GM23338 (cell line): ENCODE measurements at regions not wholly inside any gene's neighbourhood (a gene's known extent, or its start where the extent isn't known, plus 50 kb on each side); places are given as distances from the start of the nearest gene placed in this dataset.

Source experiments
- ATAC-seq: fragments of 200-7000 bp; cut with Tn5 transposase; 3 replicates; pipeline ENCODE4 v1.9.1; 2020
- DNase-seq: peaks from one replicate; pipeline ENCODE4 v3.0.0-alpha.2; 2015; ENCODE audit warnings: low spot score
- H2AFZ ChIP-seq: fragments of 200-600 bp; sonication (generic); 2 replicates; pipeline ENCODE4 v1.8.0; 2016; ENCODE audit warnings: antibody characterized with exemption, mild to moderate bottlenecking, moderate library complexity
- H3F3A ChIP-seq: fragments of 200-600 bp; sonication (generic); replicated peaks from 2 replicates; pipeline ENCODE4 v1.8.0; 2017; ENCODE audit warnings: antibody characterized with exemption, mixed run types, low read depth
- H3K27ac ChIP-seq: fragments of 200-600 bp; sonication (generic); 2 replicates; pipeline ENCODE4 v1.6.1; 2016; ENCODE audit warnings: low read depth
- H3K27me3 ChIP-seq: fragments of 200-600 bp; sonication (generic); 2 replicates; pipeline ENCODE4 v1.8.0; 2016; ENCODE audit warnings: mild to moderate bottlenecking, mixed run types, moderate library complexity; ENCODE audit not compliant: insufficient read depth
- H3K36me3 ChIP-seq: fragments of 200-600 bp; sonication (generic); 2 replicates; pipeline ENCODE4 v1.8.0; 2016; ENCODE audit warnings: mild to moderate bottlenecking; ENCODE audit not compliant: insufficient read depth
- H3K4me1 ChIP-seq: fragments of 200-600 bp; sonication (generic); 2 replicates; pipeline ENCODE4 v1.8.0; 2016; ENCODE audit warnings: mild to moderate bottlenecking, moderate library complexity; ENCODE audit not compliant: insufficient read depth
- H3K4me2 ChIP-seq: fragments of 200-600 bp; sonication (generic); 2 replicates; pipeline ENCODE4 v1.7.1; 2017; ENCODE audit warnings: mixed run types
- H3K4me3 ChIP-seq: fragments of 200-600 bp; sonication (generic); 2 replicates; pipeline ENCODE4 v1.6.1; 2016; ENCODE audit warnings: mixed run types
- H3K79me2 ChIP-seq: fragments of 200-600 bp; sonication (generic); replicated peaks from 2 replicates; pipeline ENCODE4 v1.8.0; 2017; ENCODE audit warnings: mild to moderate bottlenecking; ENCODE audit not compliant: insufficient read depth
- H3K9me2 ChIP-seq: fragments of 200-600 bp; sonication (generic); 2 replicates; pipeline ENCODE4 v1.8.0; 2017; ENCODE audit not compliant: insufficient read depth
- H4K20me1 ChIP-seq: fragments of 200-600 bp; sonication (generic); replicated peaks from 2 replicates; pipeline ENCODE4 v1.8.0; 2017; ENCODE audit warnings: mild to moderate bottlenecking; ENCODE audit not compliant: insufficient read depth
- H3K27ac Mint-ChIP-seq: 2 replicates; pipeline ENCODE4 v1.8.0; 2020; ENCODE audit warnings: inconsistent platforms, mild to moderate bottlenecking, moderate library complexity, mixed read lengths
- H3K27me3 Mint-ChIP-seq: 3 replicates; pipeline ENCODE4 v1.8.0; 2022; ENCODE audit warnings: low read depth, mild to moderate bottlenecking, moderate library complexity, mixed read lengths, inconsistent platforms; ENCODE audit not compliant: insufficient read depth, poor library complexity
- H3K36me3 Mint-ChIP-seq: 3 replicates; pipeline ENCODE4 v1.8.0; 2021; ENCODE audit warnings: low read depth, mild to moderate bottlenecking, inconsistent platforms, moderate library complexity, mixed read lengths
- H3K4me1 Mint-ChIP-seq: 3 replicates; pipeline ENCODE4 v1.8.0; 2020; ENCODE audit warnings: mild to moderate bottlenecking, inconsistent platforms, mixed read lengths
- H3K4me3 Mint-ChIP-seq: 3 replicates; pipeline ENCODE4 v1.8.0; 2021; ENCODE audit warnings: moderate library complexity, mild to moderate bottlenecking, inconsistent platforms, mixed read lengths
- H3K9me3 Mint-ChIP-seq: 3 replicates; pipeline ENCODE4 v1.8.0; 2020; ENCODE audit warnings: moderate library complexity, mild to moderate bottlenecking, inconsistent platforms, mixed read lengths
- CREB1 ChIP-seq: fragments of 250-450 bp; sonication (Bioruptor Pico); IDR thresholded peaks from 2 replicates; pipeline ENCODE4 v1.5.0; 2020; ENCODE audit warnings: low read depth, mild to moderate bottlenecking, moderate library complexity
- CTCF ChIP-seq, 2 experiments: fragments of 200-600 bp in 1 of 2; sonication (generic) in 1 of 2; conservative IDR thresholded peaks; 2 replicates each; pipeline versions ENCODE4 v1.5.1 to v1.6.1; 2016 to 2017; ENCODE audit warnings: antibody characterized with exemption in 2 of 2, low read depth in 2 of 2, mild to moderate bottlenecking in 2 of 2, moderate library complexity in 1 of 2
- ETS1 ChIP-seq: IDR thresholded peaks from 2 replicates; pipeline ENCODE4 v1.6.1; 2016; ENCODE audit warnings: antibody characterized with exemption
- EZH2 ChIP-seq: fragments of 200-600 bp; sonication (generic); IDR thresholded peaks from one replicate; pipeline ENCODE4 v1.8.0; 2017; ENCODE audit warnings: antibody characterized with exemption, mild to moderate bottlenecking, low read depth; ENCODE audit not compliant: unreplicated experiment
- EZH2phosphoT487 ChIP-seq: fragments of 200-600 bp; sonication (generic); IDR thresholded peaks from one replicate; pipeline ENCODE4 v1.8.1; 2018; ENCODE audit warnings: antibody characterized with exemption; ENCODE audit not compliant: unreplicated experiment
- JUNB ChIP-seq: IDR thresholded peaks from one replicate; pipeline ENCODE4 v1.6.1; 2016; ENCODE audit warnings: antibody characterized with exemption; ENCODE audit not compliant: unreplicated experiment
- NANOG ChIP-seq: IDR thresholded peaks from 2 replicates; pipeline ENCODE4 v1.6.1; 2016; ENCODE audit warnings: antibody characterized with exemption, borderline replicate concordance
- POLR2AphosphoS5 ChIP-seq: IDR thresholded peaks from 2 replicates; pipeline ENCODE4 v1.6.1; 2016; ENCODE audit warnings: antibody characterized with exemption, low read depth
- REST ChIP-seq: IDR thresholded peaks from one replicate; pipeline ENCODE4 v1.6.1; 2018; ENCODE audit warnings: antibody characterized with exemption; ENCODE audit not compliant: unreplicated experiment
- STAT1 ChIP-seq: IDR thresholded peaks from one replicate; pipeline ENCODE4 v1.6.1; 2016; ENCODE audit warnings: antibody characterized with exemption; ENCODE audit not compliant: unreplicated experiment
- ZNF114 ChIP-seq: fragments of 250-450 bp; sonication (Bioruptor Pico); IDR thresholded peaks from 2 replicates; pipeline ENCODE4 v1.5.0; 2020; ENCODE audit warnings: mild to moderate bottlenecking, moderate library complexity
- ZNF331 ChIP-seq: fragments of 250-450 bp; sonication (Bioruptor Pico); IDR thresholded peaks from 2 replicates; pipeline ENCODE4 v1.5.0; 2020; ENCODE audit warnings: low read depth, mild to moderate bottlenecking, moderate library complexity
- ZNF462 ChIP-seq: fragments of 250-450 bp; sonication (Bioruptor Pico); IDR thresholded peaks from 2 replicates; pipeline ENCODE4 v1.5.0; 2020; ENCODE audit warnings: mild to moderate bottlenecking, moderate library complexity

- ATAC-seq = no peak
- TF ChIP-seq CREB1 (CRISPR knock-in tag) (no peak), ZNF331 (CRISPR knock-in tag) (no peak), CTCF (conservative IDR thresholded peaks at IDR 0.05; ENCODE audit: low read depth in 2 of 2) (no peak), POLR2AphosphoS5 (no peak), STAT1 (no peak), ZNF114 (CRISPR knock-in tag) (no peak), NANOG (no peak), ZNF462 (CRISPR knock-in tag) (no peak), JUNB (no peak), REST (no peak), ETS1 (no peak), EZH2 (no peak), EZH2phosphoT487 (no peak)
- peaks cover 3% of the 10 kb centered on the region; the same call in 1 of the 3 replicates for H3K4me1 Mint-ChIP-seq
- H3K27me3 Mint-ChIP-seq = peaks cover 2% of the 10 kb centered on the region
- Histone ChIP-seq H4K20me1 (no peaks in the 10 kb centered on the region), H3K9me2 (peaks cover 3% of the 10 kb centered on the region; the same call in 1 of the 2 replicates), H3K4me3 (no peak overlapping the region), H3K27ac (no peak overlapping the region), H3K27me3 (no peaks in the 10 kb centered on the region), H3K79me2 (no peaks in the 10 kb centered on the region), H3K36me3 (no peaks in the 10 kb centered on the region), H2AFZ (no peak overlapping the region), H3K4me2 (no peak overlapping the region), H3F3A (no peaks in the 10 kb centered on the region), H3K4me1 (no peaks in the 10 kb centered on the region)
- H3K4me3 Mint-ChIP-seq = no peak overlapping the region
- no peaks in the 10 kb centered on the region for H3K9me3 Mint-ChIP-seq
- H3K27ac Mint-ChIP-seq = no peak overlapping the region
- H3K36me3 Mint-ChIP-seq = no peaks in the 10 kb centered on the region; the same call in 2 of the 3 replicates
- DNase-seq = no peak
These were observed 353.7 kb upstream of the SLC7A11 start for GRCh38 chr4:138595731-138596460.
